Colonic mucosa (tissue), 4 donors: ENCODE measurements at regions not wholly inside any gene's neighbourhood (a gene's known extent, or its start where the extent isn't known, plus 50 kb on each side); places are given as distances from the start of the nearest gene placed in this dataset.

Source experiments
- DNase-seq: peaks from one replicate; pipeline ENCODE4 v3.0.0-alpha.2; 2020
- H3K27ac ChIP-seq: fragments of 200-600 bp; one replicate; pipeline ENCODE4 v1.8.0; 2021
- H3K27me3 ChIP-seq: fragments of 200-600 bp; one replicate; pipeline ENCODE4 v1.8.0; 2021
- H3K36me3 ChIP-seq: fragments of 200-600 bp; one replicate; pipeline ENCODE4 v1.8.0; 2021
- H3K4me1 ChIP-seq: fragments of 200-600 bp; one replicate; pipeline ENCODE4 v1.8.0; 2021; ENCODE audit warnings: mild to moderate bottlenecking
- H3K4me3 ChIP-seq: fragments of 200-600 bp; one replicate; pipeline ENCODE4 v1.8.0; 2021
- H3K9ac ChIP-seq, 2 donors: one replicate each; pipeline ENCODE4 v1.7.0; 2013; ENCODE audit warnings: control low read depth in 2 of 2, low read depth in 2 of 2, low read length in 2 of 2
- H3K9me3 ChIP-seq: fragments of 200-600 bp; one replicate; pipeline ENCODE4 v1.8.0; 2021
- intact Hi-C: fragments of 100-400 bp; cut with DNase I; formaldehyde crosslinking; loops from one replicate; pipeline ENCODE4 v1.14.1; 2022
- TF ChIP-seq, protein P1 (sequence below): fragments of 200-600 bp; IDR thresholded peaks from one replicate; pipeline ENCODE4 v1.8.0; 2022; ENCODE audit warnings: antibody characterized with exemption, mild to moderate bottlenecking
- donor health status: healthy.
- donor health status: DM: no; HTN: no; CAD: no.
- donor health status: DM: no; HTN: no; CAD: no.

DNA sequence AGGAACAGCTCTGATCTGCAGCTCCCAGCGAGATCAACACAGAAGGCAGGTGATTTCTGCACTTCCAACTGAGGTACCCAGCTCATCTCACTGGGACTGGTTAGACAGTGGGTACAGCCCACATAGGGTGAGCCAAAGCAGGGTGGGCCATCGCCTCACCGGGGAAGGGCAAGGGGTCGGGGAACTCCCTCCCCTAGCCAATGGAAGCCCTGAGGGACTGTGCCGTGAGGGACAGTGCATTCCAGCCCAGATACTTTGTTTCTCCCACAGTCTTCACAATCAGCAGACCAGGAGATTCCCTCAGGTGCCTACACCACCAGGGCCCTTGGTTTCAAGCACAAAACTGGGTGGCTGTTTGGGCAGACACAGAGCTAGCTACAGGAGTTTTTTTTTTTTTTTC, 555.9 kb downstream of the BCOR start:
- no peaks in the 10 kb centered on the region for H3K4me1 ChIP-seq
- H3K9me3 ChIP-seq: no peaks in the 10 kb centered on the region
- no peak for DNase-seq
- TF ChIP-seq, protein P1, sequence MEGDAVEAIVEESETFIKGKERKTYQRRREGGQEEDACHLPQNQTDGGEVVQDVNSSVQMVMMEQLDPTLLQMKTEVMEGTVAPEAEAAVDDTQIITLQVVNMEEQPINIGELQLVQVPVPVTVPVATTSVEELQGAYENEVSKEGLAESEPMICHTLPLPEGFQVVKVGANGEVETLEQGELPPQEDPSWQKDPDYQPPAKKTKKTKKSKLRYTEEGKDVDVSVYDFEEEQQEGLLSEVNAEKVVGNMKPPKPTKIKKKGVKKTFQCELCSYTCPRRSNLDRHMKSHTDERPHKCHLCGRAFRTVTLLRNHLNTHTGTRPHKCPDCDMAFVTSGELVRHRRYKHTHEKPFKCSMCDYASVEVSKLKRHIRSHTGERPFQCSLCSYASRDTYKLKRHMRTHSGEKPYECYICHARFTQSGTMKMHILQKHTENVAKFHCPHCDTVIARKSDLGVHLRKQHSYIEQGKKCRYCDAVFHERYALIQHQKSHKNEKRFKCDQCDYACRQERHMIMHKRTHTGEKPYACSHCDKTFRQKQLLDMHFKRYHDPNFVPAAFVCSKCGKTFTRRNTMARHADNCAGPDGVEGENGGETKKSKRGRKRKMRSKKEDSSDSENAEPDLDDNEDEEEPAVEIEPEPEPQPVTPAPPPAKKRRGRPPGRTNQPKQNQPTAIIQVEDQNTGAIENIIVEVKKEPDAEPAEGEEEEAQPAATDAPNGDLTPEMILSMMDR: no peak
- no peaks in the 10 kb centered on the region for H3K27me3 ChIP-seq
- no peak overlapping the region for H3K9ac ChIP-seq
- no peak overlapping the region for H3K27ac ChIP-seq
- H3K4me3 ChIP-seq: no peak overlapping the region
- intact Hi-C loops: no loop called here
- H3K36me3 ChIP-seq: no peaks in the 10 kb centered on the region

DNA sequence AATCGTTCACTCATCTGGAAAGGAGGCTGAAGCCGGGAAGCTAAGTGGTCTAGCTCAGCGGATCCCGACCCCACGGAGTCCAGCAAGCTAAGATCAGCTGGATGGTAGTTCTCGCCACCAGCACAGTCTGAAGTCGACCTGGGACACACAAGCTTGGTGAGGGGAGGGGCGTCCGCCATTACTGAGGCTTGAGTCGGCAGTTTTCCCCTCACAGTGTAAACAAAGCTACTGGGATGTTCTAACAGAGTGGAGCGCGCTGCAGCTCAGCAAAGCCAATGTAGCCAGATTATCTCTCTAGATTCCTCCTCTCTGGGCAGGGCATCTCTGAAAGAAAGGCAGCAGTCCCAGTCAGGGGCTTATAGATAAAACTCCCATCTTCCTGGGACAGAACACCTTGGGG, 555.4 kb downstream of the BCOR start:
- no peaks in the 10 kb centered on the region for H3K27me3 ChIP-seq
- DNase-seq: no peak
- intact Hi-C loops: no loop called here
- no peaks in the 10 kb centered on the region for H3K36me3 ChIP-seq
- TF ChIP-seq, protein P1: no peak
- no peaks in the 10 kb centered on the region for H3K9me3 ChIP-seq
- no peaks in the 10 kb centered on the region for H3K4me1 ChIP-seq
- no peak overlapping the region for H3K9ac ChIP-seq
- no peak overlapping the region for H3K4me3 ChIP-seq
- H3K27ac ChIP-seq: no peak overlapping the region

DNA sequence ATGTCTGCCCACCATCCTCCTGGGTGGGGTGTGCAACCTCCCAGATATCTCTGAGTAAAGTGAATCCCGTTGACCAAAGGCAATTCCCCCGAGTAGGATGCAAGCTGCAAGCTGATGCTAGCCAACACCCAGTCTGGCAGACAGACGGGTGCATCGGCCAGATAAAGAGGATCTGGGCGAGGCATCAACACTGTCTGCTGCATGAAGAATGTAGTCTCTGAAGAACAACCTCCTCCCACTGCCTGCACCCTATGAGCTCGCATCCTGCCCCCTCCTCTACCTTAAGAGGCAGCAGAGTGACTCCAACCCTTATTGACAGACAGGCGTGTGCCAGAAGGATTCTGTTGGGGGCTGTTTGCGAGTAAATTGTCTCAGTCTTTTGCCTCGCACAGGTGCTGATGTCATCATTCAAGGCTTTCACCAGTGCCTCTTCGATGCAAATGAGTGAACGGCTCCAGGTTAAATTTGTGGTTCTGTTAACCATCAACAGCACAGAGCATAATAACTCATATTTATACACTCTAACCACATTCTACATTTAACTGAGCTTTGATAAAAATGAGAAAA, 546.9 kb downstream of the BCOR start:
- DNase-seq: no peak
- Histone ChIP-seq H3K27ac (no peak overlapping the region), H3K9me3 (no peaks in the 10 kb centered on the region), H3K9ac (no peak overlapping the region), H3K27me3 (peaks cover 4% of the 10 kb centered on the region), H3K4me1 (no peaks in the 10 kb centered on the region), H3K4me3 (no peak overlapping the region), H3K36me3 (no peaks in the 10 kb centered on the region)
- intact Hi-C loops: no loop called here
- TF ChIP-seq, protein P1: no peak

DNA sequence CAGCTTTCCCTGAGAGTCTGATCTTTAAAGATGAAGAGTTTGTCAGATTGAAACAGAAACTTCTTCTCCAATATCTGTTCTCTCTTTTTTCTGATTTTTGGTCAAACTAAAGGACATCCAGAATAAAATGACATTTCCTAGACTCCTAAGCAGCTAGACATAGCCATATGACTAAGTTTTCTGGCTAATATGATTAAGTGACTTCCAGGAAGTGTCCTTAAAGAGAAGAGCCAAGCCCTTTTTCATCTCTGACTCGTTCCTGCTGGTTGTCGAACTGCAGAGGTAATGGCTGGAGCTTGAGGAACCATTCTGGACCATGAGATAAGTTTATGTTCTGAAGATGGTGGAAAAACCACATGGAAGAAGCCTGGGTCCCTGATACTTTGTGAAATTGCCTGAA, 546.0 kb downstream of the BCOR start:
- intact Hi-C loops: no loop called here
- TF ChIP-seq, protein P1: no peak
- Histone ChIP-seq H3K9me3 (no peaks in the 10 kb centered on the region), H3K27me3 (peaks cover 4% of the 10 kb centered on the region), H3K36me3 (no peaks in the 10 kb centered on the region), H3K27ac (no peak overlapping the region), H3K9ac (no peak overlapping the region), H3K4me1 (no peaks in the 10 kb centered on the region), H3K4me3 (no peak overlapping the region)
- DNase-seq: no peak

- no peaks in the 10 kb centered on the region for H3K4me1 ChIP-seq
- H3K36me3 ChIP-seq: no peaks in the 10 kb centered on the region
- H3K4me3 ChIP-seq: no peak overlapping the region
- H3K9me3 ChIP-seq: no peaks in the 10 kb centered on the region
- no peak overlapping the region for H3K9ac ChIP-seq
- intact Hi-C loops: no loop called here
- TF ChIP-seq, protein P1: no peak
- H3K27ac ChIP-seq: no peak overlapping the region
- peaks cover 3% of the 10 kb centered on the region for H3K27me3 ChIP-seq
- DNase-seq: no peak
Observed at GRCh38 chrX:39555431-39555830, 542.3 kb downstream of the BCOR start.

DNA sequence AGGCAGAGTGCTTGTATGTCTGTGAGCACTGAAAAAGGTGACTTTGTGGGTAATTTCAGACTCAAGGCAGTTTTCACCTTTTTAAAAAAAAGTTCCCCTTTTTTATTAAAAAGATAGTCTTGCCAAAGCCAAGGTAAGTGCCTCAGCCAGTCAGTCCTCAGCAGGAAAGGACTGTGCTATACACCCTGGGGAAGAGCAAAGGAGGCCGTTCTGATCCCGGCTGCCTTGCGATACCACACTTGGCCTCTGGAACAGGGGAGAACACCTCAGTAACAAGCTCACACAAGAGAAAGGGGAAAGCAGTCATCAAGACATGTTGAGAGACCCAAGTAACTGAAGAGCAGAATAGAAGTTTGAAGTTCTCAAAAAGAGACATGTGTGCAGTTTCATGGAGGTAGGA, 541.7 kb downstream of the BCOR start:
- intact Hi-C loops: no loop called here
- H3K4me3 ChIP-seq: no peak overlapping the region
- H3K36me3 ChIP-seq: no peaks in the 10 kb centered on the region
- H3K27ac ChIP-seq: no peak overlapping the region
- no peaks in the 10 kb centered on the region for H3K27me3 ChIP-seq
- H3K9ac ChIP-seq: no peak overlapping the region
- no peaks in the 10 kb centered on the region for H3K4me1 ChIP-seq
- TF ChIP-seq, protein P1: no peak
- H3K9me3 ChIP-seq: no peaks in the 10 kb centered on the region
- no peak for DNase-seq
